HG02642 (cell line): ENCODE measurements at regions not wholly inside any gene's neighbourhood (a gene's known extent, or its start where the extent isn't known, plus 50 kb on each side); places are given as distances from the start of the nearest gene placed in this dataset.
"Not testable (repeated sequence)": the region's sequence is repeated elsewhere in the genome, so short reads cannot be mapped to it uniquely, and the experiment has no call there.

ENCODE experiments used
- ATAC-seq: cut with Tn5 transposase; IDR thresholded peaks from one replicate; pipeline ENCODE4 v1.9.1; 2021; ENCODE audit warnings: mild to moderate bottlenecking; ENCODE audit not compliant: unreplicated experiment, poor library complexity

DNA sequence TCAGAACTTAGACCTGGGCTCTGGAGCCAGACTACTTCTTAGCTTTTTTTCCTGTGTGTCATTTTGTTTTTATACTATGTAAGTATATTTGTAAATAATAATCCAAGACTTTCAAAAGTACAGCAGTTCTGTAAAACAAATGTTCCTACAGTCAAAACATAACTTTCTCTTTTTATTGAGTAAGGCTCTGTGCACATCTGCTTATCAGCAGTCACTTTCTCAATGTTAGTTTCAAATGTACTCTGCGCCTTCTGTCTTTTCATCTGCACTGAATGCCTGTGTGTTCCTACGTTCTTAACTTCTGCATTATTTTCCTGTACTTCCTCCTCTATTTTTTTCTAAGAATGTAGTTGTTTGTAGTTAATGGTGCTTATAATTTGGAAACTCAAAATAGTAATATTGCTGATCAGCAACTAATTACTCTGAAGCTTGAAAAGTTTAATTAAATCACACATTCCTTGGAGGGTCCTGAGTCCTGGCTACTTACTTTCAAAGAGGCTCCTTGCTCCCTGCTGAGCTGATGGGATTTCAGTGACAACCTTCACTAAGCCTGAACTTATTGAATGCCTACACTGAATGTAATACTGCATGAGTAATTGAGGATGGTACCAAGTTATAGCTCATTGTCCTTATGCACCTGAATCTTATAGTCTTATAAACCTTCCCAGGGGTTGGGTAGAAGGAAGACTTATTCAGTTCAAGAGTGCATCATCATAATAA is 329.9 kb downstream of the KCNJ2 start:
- no peak for ATAC-seq

DNA sequence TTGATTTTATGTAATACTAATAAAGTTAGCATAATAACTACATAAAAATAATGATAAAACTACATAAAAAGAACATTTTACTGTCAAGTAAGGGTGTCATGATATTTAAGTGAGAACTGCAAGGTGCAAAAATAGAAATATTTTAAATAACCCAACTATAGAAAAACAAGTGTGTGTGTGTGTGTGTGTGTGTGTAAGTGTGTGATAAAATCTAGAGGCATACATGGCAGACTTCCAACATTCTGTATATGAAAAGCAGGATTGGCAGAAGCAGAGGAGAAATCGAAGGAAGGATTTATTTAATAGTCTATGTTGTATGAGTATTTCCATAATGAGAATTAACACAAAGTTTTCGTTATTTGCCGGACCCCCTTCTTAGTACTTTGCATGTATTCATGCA is 334.1 kb downstream of the KCNJ2 start:
- ATAC-seq, result no peak

DNA sequence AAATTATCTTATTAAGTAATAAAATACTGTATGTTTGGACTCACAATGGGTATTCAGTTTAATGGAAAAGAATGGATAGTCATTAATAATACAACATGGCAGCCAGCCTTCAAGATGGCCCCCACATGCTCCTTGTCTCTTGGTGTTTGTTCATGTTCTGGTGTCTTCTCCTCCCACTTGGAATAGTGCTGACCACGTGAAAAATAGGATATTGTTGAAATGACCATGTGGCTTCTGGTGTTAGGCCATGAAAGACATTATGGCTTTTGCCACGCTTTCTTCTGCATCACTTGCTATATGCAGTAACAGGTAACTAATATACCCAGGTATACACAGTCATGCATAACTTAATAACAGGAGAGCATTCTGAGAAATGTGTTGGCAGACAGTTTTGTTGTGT is 341.0 kb downstream of the KCNJ2 start:
- no peak for ATAC-seq

DNA sequence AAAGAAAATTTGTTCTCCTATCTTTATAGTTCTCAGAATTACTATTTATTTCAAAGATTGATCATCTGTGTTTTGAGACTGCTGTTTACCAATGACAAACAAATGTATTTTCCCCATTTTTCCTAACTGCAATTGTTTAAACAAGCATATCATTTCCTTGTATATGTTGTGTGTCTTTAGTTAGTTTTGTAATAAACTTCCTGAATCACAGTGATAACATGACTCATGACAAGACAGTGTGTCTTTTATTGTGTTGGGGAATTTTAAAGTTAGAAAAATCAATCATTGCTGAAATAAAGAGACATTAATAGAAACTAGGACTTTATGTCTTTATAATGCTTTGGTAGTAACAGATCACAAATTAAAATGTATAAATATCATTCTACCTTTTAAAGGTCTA is 348.5 kb downstream of the KCNJ2 start:
- no peak for ATAC-seq

DNA sequence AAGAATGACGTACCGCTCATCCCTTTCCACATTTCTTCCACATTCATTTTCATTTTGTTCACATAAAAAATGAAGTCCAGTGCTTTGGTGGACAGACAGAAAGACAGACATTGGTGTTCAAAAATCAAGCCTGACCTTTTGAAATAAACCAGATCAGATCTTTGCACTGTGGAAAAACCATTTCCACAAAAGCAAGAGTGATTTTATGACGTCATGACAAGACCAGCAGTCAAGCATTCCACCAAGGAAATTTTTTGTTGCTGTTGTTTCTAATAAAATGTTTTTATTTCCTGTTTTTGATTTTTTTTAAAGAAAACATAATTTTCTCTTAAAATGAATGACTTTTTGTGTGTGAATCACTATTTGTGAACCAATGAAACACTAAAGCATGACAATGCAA is 350.0 kb downstream of the KCNJ2 start:
- ATAC-seq, result no peak

DNA sequence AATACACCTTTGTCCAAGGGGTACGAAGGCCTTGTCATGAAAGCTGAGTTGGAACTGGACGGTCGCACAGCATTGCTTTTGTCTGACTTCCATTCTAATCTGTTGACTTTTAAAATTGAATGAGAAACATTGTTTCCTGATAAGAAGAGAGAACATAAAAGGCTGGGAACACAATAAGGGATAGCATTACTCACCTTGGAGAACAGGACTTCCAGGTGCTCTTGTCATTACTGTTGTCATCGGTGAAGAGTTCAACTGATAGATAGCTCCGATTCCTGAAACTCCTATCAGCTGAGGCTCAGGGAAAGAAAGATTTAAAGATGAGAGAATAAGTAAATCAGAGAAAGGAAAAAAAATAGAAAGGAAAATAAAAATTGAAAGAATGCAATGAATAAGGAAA is 351.1 kb downstream of the KCNJ2 start:
- ATAC-seq, result no peak

DNA sequence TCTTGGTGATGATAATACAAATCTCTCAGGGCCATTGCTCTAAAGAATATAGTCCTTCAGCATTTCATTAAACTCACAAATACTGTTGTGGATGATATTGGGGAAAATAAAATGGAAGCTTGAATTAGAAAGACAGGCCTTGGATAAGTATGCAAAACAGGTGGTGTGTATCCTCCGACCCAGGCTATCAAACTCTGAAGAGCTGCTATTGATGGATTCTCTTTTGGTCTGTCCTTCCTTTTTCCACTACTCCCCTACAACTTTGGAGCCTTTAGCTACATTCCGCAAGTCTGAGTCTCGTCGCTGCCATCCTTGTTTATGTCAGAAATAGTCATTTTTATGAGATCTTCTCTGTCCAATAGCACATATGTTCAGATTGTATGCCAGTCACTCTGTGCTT is 351.6 kb downstream of the KCNJ2 start:
- ATAC-seq, result no peak

DNA sequence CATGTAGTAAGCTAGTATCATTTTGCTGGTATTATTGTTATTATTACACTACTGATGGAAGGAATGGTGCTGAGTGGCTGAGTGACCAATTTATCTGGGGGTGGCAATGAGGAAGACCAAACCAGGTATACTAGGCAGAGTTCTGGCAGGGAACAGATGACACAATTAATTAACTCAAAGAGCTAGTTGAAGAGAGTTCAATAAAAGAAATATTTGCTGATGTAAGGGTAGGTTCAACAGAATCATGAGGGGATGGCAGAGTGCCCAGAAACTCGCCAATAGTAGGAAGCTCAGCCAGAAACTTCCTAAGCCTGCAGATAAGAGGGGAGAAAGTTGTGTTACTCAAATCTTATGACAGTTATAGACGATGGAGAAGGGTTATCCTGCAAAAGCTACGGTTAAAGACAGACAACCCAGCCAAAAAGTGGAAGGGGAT is 352.5 kb downstream of the KCNJ2 start:
- no peak for ATAC-seq

DNA sequence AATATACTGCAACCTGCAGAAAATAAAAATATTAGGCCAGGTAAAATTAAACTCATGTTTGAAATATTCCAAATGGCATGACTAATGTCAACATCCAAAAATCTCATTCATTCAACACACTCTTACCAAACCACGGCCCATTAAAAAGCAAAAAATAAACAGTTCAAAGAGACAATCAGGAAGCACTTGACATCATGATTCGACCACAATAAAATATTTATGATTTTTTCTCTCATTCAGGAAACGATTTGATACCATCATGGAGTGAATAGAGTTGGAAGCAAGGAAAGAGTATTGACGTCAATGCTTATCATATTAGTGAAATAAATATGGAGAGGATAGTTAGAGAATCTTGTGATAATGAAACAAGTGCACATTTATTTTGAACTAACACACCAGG is 354.1 kb downstream of the KCNJ2 start:
- no peak for ATAC-seq

DNA sequence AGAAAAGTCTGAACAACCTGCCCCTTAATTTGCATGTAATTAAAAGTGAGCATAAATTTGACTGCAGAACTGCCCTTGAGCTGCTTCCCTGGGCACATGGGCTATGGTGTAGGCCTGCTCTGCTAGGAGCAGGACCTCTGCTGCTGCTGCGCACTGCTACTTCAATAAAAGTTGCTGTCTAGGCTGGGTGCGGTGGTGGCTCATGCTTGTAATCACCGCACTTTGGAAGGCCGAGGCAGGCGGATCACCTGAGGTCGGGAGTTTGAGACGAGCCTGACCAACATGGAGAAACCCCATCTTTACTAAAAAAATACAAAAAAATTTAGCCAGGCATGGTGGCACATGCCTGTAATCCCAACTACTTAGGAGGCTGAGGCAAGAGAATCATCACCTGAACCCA is 355.7 kb downstream of the KCNJ2 start:
- not testable (repeated sequence) for ATAC-seq

DNA sequence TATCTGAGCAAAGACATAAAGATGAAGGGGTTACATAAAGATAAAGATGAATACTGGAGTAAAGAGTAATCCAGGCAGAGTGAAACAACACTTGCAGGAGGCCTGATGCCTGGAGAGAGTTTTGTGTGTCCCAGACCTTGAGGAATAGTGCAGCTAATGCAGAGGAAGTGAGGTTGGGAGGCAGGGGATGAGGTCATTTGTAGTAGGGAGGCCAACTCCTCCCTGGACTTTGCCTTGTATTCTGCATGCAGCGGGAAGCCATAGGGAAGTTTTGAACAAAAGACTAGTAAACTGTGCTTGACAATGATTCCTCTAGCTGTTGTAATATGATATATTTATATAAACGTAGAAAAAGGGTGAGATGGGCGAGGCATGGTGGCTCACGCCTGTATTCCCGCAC is 356.6 kb downstream of the KCNJ2 start:
- no peak for ATAC-seq

DNA sequence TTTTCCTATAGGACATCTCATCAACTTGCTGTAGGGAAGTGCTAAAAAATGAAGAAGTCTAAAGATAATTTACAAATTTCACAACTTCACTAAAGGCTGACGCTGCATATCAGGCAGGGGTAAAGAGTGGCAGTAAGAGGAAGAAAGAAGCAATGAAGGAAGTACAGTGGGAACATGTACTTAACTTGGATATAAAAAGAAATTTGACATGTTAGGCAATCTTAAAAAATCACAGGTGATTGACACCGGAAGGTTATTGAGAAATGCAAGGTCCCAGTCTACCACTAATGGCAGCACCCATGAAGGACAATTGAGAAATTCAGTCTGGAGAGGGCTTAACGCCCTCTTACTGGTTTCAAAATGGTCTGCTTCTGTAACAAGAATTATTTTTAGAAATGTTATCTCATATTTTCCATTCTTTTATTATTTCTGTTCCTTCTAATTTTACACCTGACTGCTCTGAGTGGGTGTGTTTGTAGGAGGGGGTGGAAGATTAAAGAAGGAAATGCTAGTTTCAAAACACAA is 358.1 kb downstream of the KCNJ2 start:
- ATAC-seq, result no peak

DNA sequence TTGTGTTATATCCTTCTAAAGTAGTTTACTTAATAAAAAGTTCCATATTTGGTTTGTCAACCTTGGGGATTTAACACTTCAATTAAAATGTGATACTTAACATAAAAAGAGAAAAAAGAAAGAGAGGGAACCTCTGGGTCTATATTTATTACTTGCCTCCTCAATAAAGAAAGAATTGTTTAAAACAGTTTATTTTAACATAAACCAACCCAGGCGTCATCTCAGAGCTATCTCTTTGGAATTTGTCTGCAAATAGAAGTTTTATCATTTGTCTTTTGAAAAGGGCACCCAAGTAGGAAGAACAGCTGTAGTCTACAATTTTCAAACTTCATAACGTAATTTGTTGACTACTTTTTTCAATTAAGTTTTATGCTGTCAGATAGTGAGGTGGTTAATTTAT is 364.1 kb downstream of the KCNJ2 start:
- no peak for ATAC-seq

DNA sequence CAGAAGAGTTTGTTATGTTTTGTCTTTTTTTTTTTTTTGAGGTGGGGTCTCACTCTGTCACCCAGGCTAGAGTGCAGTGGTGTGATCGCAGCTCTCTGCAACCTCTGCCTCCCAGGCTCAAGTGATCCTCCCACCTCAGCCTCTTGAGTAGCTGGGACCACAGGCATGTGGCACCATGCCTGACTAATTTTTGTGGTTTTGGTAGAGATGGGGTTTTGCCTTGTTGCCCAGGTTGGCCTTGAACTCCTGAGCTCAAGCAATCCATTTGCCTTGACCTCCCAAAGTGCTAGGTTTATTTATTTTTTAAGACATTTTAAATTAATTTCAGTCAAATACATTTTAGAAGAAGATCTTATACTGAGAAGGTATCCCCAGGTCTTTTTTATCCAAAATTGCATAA is 366.7 kb downstream of the KCNJ2 start:
- no peak for ATAC-seq

DNA sequence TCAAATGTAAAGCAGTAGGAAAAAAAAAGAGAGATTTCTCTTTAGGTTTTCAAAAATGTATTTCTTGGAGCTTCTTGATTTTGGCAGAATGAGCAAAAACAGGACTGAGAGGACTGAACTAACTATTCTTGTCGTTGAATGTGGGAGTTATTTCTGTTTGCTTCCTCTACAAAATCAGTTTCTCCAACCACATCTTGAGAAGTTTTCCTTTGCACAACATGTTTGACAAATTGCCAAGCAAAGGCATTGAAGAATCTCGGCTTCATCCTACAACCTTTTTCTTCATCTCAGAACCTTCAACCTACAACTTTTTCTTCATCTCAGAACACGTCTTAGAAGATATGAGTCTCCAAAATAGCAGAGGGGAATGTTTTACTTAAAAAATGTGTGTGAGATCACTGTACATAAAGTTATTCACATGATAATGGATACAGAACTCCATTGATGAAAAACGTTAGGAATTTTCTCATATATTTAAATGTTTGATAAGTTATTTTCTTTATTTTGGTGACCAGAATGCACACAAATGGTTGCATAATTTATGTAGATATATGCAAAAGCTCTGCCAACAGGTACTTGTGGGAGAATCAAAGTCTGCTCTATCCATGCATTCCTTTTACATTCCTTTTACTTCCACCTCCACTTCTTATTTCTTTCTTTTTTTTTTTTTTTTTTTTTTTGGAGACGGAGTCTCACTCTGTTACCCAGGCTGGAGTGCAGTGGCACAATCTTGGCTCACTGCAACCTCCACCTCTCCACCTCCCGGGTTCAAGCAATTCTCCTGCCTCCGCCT is 370.0 kb downstream of the KCNJ2 start:
- ATAC-seq, result no peak

DNA sequence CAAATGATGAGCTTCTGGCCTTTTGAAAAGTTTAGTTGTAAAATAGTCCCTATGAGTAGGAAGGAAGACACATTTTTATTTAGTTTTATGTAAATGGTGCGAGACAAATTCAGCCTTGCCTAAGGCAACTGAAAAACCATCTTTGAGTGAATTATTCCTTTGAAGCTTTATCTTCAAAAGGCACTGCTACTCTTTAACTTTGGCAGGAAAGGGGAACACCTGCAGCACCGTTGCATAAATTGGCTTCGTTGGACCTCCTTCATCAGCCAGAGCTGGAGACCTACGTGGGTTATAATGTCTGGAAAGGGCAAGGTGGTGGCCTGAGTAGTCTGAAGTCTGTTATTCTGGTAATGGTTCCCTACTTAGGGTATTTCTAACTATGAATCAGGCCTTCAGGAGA is 373.5 kb downstream of the KCNJ2 start:
- ATAC-seq, result no peak

DNA sequence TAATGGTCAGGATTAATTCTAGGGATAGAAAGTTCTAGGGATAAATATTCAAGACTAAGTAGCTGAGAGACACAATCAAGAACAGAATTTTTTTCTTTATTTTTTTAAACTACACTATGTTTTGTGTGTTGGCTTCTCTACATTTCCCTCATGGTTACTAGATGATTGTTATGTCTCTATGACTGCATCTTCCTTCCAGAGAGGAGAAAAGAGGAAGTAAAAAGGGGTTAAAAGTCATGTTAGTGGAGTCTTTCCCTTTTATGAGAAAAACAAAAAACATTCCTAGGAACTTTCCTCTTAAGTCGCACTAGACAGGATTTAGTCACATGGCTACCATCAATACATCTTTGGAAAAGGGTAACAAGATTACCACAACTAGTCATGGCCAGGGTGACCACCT is 375.0 kb downstream of the KCNJ2 start:
- ATAC-seq, result no peak

DNA sequence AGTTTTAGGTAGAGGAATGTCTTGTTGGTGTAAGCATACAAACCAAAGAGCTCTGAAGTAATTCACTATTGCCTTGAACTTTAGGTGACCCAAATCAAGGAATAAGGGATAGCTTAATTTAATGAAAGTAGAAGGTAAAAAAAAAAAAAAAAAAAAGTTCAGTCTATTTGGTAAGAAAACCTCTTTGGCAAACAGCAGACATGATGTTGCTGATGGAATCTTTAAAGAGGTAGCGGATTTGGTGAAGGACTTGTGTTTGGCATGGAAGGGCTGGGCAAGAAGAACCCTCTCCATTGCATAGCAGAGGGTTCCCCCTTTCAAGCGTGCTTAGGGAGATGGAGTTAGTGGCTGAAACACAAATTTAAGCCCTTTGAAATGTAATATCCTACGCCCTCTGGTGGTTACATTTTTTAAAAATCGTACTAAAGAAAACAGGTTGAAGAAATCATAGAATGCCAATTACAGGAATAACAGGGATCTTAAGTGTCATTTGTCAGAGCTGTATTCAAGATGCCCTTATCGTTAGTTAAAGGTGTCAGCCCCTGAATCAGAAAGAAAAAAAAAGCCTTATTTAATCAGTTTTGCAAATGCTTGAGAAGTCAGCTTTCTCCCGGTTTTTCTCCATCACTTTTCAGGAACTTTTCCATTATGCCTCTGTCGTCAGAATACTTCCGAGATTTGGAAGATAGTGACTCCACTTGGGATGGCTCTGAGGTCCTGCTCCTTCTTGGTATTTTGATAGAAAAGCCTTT is 383.1 kb downstream of the KCNJ2 start:
- ATAC-seq, result no peak

DNA sequence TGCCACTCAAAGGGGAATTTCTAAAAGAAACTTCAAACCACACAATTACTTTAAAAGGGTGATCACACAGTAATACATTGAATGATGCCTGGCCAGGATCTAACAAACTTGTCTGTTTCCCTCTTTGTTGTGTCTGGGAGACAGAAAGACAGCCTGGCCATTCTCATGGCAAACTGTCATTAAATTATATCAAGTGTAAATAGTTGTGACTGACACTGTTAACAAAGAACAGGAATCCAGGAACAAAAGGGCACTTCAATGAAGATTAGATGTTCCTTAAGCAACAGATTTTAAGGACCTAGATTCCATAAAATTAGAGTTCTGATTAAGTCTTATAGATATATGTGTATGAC is 383.6 kb downstream of the KCNJ2 start:
- no peak for ATAC-seq

DNA sequence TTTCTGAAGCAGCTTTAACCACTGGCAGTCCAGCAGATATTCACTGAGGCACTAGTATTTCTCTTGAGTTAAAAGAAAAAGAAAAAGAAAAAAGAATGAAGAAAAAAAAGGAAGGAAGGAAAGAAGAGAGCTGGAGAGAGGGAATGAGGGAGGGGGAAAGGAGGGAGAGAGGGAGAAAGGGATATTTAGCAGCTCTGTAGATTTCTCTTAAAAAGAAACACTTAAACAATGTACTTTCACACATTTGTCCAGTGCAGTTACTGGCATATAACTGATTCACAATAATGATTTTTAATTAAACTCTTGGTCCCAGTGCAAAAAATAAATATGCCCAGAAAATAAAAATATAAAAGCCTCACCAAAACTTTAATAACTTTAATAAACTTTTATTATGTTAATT is 386.4 kb downstream of the KCNJ2 start:
- ATAC-seq, result no peak

DNA sequence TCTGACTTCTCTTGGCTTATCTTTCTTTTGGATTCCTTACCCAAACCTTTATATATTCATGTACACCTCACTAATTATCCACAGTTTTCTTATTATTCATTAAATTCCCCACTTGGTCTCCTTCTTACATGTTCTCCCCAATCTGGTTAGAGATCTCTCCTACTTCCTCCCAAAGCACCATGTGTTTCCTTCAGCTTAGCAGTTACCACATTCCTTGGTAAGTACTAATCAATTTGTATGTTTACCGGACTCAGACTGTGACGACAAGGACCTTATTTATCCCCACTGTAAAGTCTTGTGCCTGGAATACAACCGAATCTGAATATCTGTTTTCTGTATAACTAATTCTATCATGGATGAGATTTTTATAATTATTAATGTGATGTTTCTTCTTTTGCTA is 389.5 kb downstream of the KCNJ2 start:
- no peak for ATAC-seq
